Peyer's patch (tissue), 4 donors: ENCODE measurements at regions not wholly inside any gene's neighbourhood (a gene's known extent, or its start where the extent isn't known, plus 50 kb on each side); places are given as distances from the start of the nearest gene placed in this dataset.

ENCODE experiments used
- POLR2A ChIP-seq, 2 donors: fragments of 450-650 bp; IDR thresholded peaks; one replicate each; pipeline ENCODE4 v1.5.1; 2017; ENCODE audit warnings: antibody characterized with exemption in 2 of 2, mild to moderate bottlenecking in 2 of 2, moderate library complexity in 2 of 2
- TF ChIP-seq, protein P1 (sequence below), 6 experiments: fragments of 450-650 bp in 4 of 6; fragments of 200-600 bp in 2 of 6; sonication (generic) in 1 of 6; IDR thresholded peaks; one replicate each; pipeline ENCODE4 v1.5.1; 2017 to 2019; ENCODE audit warnings: antibody characterized with exemption in 6 of 6, mild to moderate bottlenecking in 3 of 6, moderate library complexity in 1 of 6

GRCh38 chr9:134968011-134968822, 50.5 kb upstream of the FCN1 start:
- no peak for TF ChIP-seq POLR2A (IDR thresholded peaks at IDR 0.05)
- TF ChIP-seq, protein P1, sequence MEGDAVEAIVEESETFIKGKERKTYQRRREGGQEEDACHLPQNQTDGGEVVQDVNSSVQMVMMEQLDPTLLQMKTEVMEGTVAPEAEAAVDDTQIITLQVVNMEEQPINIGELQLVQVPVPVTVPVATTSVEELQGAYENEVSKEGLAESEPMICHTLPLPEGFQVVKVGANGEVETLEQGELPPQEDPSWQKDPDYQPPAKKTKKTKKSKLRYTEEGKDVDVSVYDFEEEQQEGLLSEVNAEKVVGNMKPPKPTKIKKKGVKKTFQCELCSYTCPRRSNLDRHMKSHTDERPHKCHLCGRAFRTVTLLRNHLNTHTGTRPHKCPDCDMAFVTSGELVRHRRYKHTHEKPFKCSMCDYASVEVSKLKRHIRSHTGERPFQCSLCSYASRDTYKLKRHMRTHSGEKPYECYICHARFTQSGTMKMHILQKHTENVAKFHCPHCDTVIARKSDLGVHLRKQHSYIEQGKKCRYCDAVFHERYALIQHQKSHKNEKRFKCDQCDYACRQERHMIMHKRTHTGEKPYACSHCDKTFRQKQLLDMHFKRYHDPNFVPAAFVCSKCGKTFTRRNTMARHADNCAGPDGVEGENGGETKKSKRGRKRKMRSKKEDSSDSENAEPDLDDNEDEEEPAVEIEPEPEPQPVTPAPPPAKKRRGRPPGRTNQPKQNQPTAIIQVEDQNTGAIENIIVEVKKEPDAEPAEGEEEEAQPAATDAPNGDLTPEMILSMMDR (IDR thresholded peaks at IDR 0.05) = no peak
